Colonic mucosa (tissue), 4 donors: ENCODE measurements at regions not wholly inside any gene's neighbourhood (a gene's known extent, or its start where the extent isn't known, plus 50 kb on each side); places are given as distances from the start of the nearest gene placed in this dataset.

ENCODE experiments used
- DNase-seq: peaks from one replicate; pipeline ENCODE4 v3.0.0-alpha.2; 2020
- H3K27ac ChIP-seq: fragments of 200-600 bp; one replicate; pipeline ENCODE4 v1.8.0; 2021
- H3K27me3 ChIP-seq: fragments of 200-600 bp; one replicate; pipeline ENCODE4 v1.8.0; 2021
- H3K36me3 ChIP-seq: fragments of 200-600 bp; one replicate; pipeline ENCODE4 v1.8.0; 2021
- H3K4me1 ChIP-seq: fragments of 200-600 bp; one replicate; pipeline ENCODE4 v1.8.0; 2021; ENCODE audit warnings: mild to moderate bottlenecking
- H3K4me3 ChIP-seq: fragments of 200-600 bp; one replicate; pipeline ENCODE4 v1.8.0; 2021
- H3K9ac ChIP-seq, 2 donors: one replicate each; pipeline ENCODE4 v1.7.0; 2013; ENCODE audit warnings: control low read depth in 2 of 2, low read depth in 2 of 2, low read length in 2 of 2
- H3K9me3 ChIP-seq: fragments of 200-600 bp; one replicate; pipeline ENCODE4 v1.8.0; 2021
- CTCF ChIP-seq: fragments of 200-600 bp; IDR thresholded peaks from one replicate; pipeline ENCODE4 v1.8.0; 2022; ENCODE audit warnings: antibody characterized with exemption, mild to moderate bottlenecking
- intact Hi-C: fragments of 100-400 bp; cut with DNase I; formaldehyde crosslinking; loops from one replicate; pipeline ENCODE4 v1.14.1; 2022
- donor health status: healthy.
- donor health status: DM: no; HTN: no; CAD: no.
- donor health status: DM: no; HTN: no; CAD: no.

DNA sequence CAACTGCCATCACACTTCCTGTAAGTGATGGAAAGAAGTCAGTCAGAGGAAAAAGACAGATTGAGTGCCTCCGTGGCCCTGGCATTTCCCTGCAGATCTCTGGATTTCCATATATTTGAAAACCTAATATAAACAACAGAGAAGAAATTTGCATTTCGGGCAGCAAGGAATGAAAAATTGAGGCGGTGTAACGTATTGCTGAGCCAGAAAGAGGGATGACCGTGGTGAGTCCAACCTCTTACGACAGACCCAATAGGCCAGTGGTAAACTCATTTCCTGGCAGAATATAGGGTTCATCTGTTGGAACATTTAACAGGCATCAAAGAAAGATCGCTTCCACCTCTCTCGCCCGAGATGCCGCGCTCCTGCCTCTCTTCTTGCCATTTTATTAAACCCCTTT, 336.5 kb downstream of the MIAT start:
- no peaks in the 10 kb centered on the region for H3K4me1 ChIP-seq
- no peak overlapping the region for H3K9ac ChIP-seq
- DNase-seq = no peak
- TF ChIP-seq CTCF = no peak
- no peaks in the 10 kb centered on the region for H3K9me3 ChIP-seq
- H3K27me3 ChIP-seq = no peaks in the 10 kb centered on the region
- H3K4me3 ChIP-seq = no peak overlapping the region
- H3K36me3 ChIP-seq = no peaks in the 10 kb centered on the region
- no peak overlapping the region for H3K27ac ChIP-seq
- intact Hi-C loops = no loop called here

DNA sequence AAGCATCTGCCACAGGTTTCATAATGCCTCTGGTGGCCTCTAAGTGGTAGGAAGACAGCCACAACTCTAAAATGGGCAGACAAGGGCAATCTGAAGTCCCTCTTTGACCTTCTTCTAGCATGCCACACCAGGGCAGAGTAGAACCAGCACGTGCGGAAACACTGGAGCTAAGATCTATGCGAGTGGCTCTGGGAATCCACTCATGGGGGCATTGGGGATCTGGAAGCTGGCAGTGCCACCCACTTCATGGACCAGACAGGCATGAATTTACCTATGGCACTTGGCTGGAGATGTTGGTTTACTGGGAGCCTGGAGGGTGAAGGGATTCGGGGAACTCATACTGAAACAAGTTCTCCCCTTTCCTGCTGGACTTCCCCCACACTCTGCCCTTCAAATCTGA, 337.4 kb downstream of the MIAT start:
- no peak for DNase-seq
- TF ChIP-seq CTCF = no peak
- intact Hi-C loops = no loop called here
- no peaks in the 10 kb centered on the region for H3K36me3 ChIP-seq
- no peak overlapping the region for H3K9ac ChIP-seq
- H3K4me3 ChIP-seq = no peak overlapping the region
- H3K27ac ChIP-seq = no peak overlapping the region
- H3K4me1 ChIP-seq = no peaks in the 10 kb centered on the region
- no peaks in the 10 kb centered on the region for H3K9me3 ChIP-seq
- H3K27me3 ChIP-seq = no peaks in the 10 kb centered on the region

GRCh38 chr22:26995235-26995634, 337.8 kb downstream of the MIAT start:
- DNase-seq = no peak
- intact Hi-C loops = no loop called here
- H3K36me3 ChIP-seq = no peaks in the 10 kb centered on the region

DNA sequence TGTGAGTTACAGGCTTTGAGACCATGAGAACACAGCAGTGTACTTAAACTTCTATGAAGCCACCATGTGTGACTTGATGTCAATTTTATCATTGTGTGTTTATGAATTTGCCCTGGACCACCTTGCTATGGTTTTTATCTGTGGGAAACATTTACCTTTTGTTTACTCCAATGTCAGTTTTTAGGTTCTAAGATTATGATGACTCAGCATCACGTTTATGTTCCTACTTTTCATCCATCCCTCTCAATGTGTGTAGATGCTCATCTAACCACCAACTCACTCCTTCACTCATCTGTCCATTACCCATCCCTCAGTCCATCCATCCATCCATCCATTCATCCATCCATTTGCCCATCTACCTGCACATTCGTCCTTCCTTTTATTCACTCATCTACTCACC, 338.8 kb downstream of the MIAT start:
- Histone ChIP-seq H3K9ac (no peak overlapping the region), H3K36me3 (no peaks in the 10 kb centered on the region), H3K4me3 (no peak overlapping the region), H3K9me3 (no peaks in the 10 kb centered on the region), H3K4me1 (no peaks in the 10 kb centered on the region), H3K27me3 (no peaks in the 10 kb centered on the region), H3K27ac (no peak overlapping the region)
- TF ChIP-seq CTCF = no peak
- intact Hi-C loops = no loop called here
- DNase-seq = no peak

More at GRCh38 chr22:26995235-26995634, 337.8 kb downstream of the MIAT start:
- no peak overlapping the region for H3K9ac ChIP-seq
- H3K27me3 ChIP-seq = no peaks in the 10 kb centered on the region
- H3K4me1 ChIP-seq = no peaks in the 10 kb centered on the region
- no peak for TF ChIP-seq CTCF
- no peaks in the 10 kb centered on the region for H3K9me3 ChIP-seq
- no peak overlapping the region for H3K27ac ChIP-seq
- no peak overlapping the region for H3K4me3 ChIP-seq

GRCh38 chr22:26998129-26998528, 340.7 kb downstream of the MIAT start:
- Histone ChIP-seq H3K27ac (no peak overlapping the region), H3K27me3 (no peaks in the 10 kb centered on the region), H3K4me1 (no peaks in the 10 kb centered on the region), H3K9ac (no peak overlapping the region), H3K9me3 (no peaks in the 10 kb centered on the region), H3K4me3 (no peak overlapping the region), H3K36me3 (no peaks in the 10 kb centered on the region)
- TF ChIP-seq CTCF = no peak
- no peak for DNase-seq
- intact Hi-C loops = no loop called here

- Histone ChIP-seq H3K36me3 (no peaks in the 10 kb centered on the region), H3K27ac (no peak overlapping the region), H3K27me3 (no peaks in the 10 kb centered on the region), H3K4me1 (no peaks in the 10 kb centered on the region), H3K4me3 (no peak overlapping the region), H3K9ac (no peak overlapping the region), H3K9me3 (no peaks in the 10 kb centered on the region)
- no peak for TF ChIP-seq CTCF
- intact Hi-C loops = no loop called here
- DNase-seq = no peak
Observed at GRCh38 chr22:26998716-26999115, 341.3 kb downstream of the MIAT start.
